VCaP (cell line): ENCODE measurements at regions not wholly inside any gene's neighbourhood (a gene's known extent, or its start where the extent isn't known, plus 50 kb on each side); places are given as distances from the start of the nearest gene placed in this dataset.

Experiments used
- H3K27ac ChIP-seq: fragments of 450-650 bp; 2 replicates; pipeline ENCODE4 v1.5.1; 2017
- CTCF ChIP-seq: fragments of 450-650 bp; conservative IDR thresholded peaks from 2 replicates; pipeline ENCODE4 v1.5.1; 2017; ENCODE audit warnings: mild to moderate bottlenecking, moderate library complexity

DNA sequence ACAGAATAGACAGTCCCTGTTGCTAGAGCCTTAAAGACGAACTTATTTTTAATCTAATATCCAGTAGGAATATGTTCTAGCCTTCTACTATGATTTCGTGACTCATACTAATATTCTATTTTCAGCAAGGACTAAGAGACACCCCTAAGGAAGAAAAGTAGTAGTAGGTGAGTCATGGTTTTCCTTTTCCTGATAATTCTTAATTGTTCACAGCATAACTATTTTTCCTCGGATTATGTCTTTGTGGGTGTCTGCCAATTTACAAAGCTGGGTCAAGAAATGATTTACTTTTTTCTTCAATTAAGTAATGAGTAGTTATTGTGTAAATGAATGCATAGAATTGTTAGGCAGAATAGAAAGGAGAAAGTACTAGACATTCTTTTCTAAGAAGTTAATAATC, 292.2 kb downstream of the TOX3 start:
- H3K27ac ChIP-seq, result no peak overlapping the region

DNA sequence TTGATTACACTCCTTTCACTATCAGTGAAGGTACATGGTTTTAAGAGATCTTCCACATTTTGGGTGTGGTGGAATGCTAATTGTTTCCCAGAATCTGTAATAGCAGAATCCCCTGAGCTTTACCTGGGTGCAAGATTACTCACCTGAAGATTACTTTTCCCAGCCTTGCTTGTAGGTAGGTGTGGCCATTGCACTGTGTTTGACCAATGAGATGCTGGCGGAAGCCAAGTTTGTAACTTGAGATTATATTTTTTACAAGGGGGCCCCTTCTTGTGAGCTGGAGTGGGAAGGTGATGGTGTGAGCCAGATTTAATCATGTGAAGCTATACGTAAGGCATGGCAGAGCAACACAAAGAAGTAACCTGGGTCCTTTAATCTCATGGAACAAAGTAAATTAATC, 294.3 kb downstream of the TOX3 start:
- TF ChIP-seq CTCF, result no peak
- H3K27ac ChIP-seq, result no peak overlapping the region

More for the DNA sequence above, 292.2 kb downstream of the TOX3 start:
- TF ChIP-seq CTCF, result no peak

DNA sequence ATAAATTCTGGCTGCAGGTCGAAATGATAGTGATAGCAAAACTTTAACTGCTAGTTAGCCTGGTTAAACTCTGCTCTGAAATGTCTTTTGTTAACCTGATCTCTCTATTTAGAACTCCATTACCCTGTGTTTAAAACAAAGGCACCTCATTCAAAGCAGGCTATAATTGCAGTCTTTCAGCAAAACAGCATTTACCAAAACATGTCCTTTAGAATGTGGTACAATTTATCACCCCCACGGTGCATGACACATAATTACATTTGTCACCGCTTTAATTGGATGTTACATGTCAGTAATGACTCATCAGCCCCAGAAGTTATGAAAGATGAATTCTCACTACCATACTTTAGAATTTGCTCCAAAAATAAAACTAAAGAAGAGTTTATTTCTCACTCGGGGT, 295.4 kb downstream of the TOX3 start:
- TF ChIP-seq CTCF, result no peak
- H3K27ac ChIP-seq, result no peak overlapping the region

GRCh38 chr16:52247737-52248136, 299.2 kb downstream of the TOX3 start:
- no peak overlapping the region for H3K27ac ChIP-seq
- no peak for TF ChIP-seq CTCF

- H3K27ac ChIP-seq, result no peak overlapping the region
- TF ChIP-seq CTCF, result no peak
Measured at GRCh38 chr16:52238710-52239109, 308.2 kb downstream of the TOX3 start.

DNA sequence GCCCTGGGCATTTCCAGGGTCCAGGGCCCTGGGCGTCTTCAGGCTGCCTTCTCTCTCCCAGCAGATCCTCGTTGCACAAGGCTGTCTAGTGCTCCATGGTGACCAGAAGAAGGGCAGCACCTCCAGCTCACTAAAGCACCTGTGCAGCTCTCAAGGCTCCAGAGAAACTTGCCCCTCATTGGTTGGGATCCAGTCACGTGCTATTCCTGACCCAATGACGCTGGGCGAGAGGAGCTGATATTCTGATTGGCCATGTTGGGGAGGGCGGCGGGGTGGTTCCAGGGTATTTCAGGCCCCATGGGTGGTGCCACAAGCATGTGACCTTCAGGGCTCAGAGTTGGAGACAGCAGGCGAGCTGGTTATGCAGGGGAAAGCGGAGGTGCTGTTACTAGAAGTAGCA, 309.1 kb downstream of the TOX3 start:
- TF ChIP-seq CTCF, result no peak

DNA sequence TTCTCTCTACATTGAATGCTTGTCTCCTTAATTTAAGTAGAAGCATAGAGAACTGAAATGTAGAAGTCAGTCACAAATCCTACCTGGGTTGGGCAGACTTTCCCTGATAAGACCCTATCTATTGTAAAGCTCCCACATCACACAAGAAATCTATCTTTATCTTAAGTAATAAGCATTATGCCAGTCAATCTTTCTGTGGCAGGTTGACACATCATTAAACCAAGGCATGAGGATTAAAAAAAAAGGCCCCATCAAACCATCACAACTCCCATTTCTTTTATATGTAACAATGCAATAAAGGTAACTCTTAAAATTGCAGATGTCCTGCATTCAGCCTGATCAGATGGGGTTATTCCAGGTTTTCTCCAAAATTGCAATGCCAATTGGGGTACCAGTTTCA, 311.8 kb downstream of the TOX3 start:
- H3K27ac ChIP-seq, result no peak overlapping the region
- TF ChIP-seq CTCF, result no peak

More for the DNA sequence above, 309.1 kb downstream of the TOX3 start:
- H3K27ac ChIP-seq, result no peak overlapping the region

GRCh38 chr16:52234626-52235025, 312.3 kb downstream of the TOX3 start:
- no peak for TF ChIP-seq CTCF
- H3K27ac ChIP-seq, result no peak overlapping the region
